Ectodermal cell (in vitro differentiated cells): ENCODE measurements at regions not wholly inside any gene's neighbourhood (a gene's known extent, or its start where the extent isn't known, plus 50 kb on each side); places are given as distances from the start of the nearest gene placed in this dataset.
A peak's percentile ranks its signal among the peaks of the same experiment; 100 is the strongest.

ENCODE experiments used
- H3K27ac ChIP-seq: 2 replicates; pipeline ENCODE4 v1.7.0; 2013; ENCODE audit warnings: mild to moderate bottlenecking, low read depth, low read length; ENCODE audit not compliant: insufficient read depth, poor library complexity, severe bottlenecking
- H3K27me3 ChIP-seq: 2 replicates; pipeline ENCODE4 v1.7.0; 2013; ENCODE audit warnings: mild to moderate bottlenecking, low read length; ENCODE audit not compliant: insufficient read depth, control insufficient read depth, poor library complexity, severe bottlenecking
- H3K36me3 ChIP-seq: one replicate; pipeline ENCODE4 v1.7.0; 2013; ENCODE audit warnings: low read length; ENCODE audit not compliant: control insufficient read depth, insufficient read depth
- H3K4me1 ChIP-seq: one replicate; pipeline ENCODE4 v1.7.0; 2013; ENCODE audit warnings: low read length; ENCODE audit not compliant: control insufficient read depth, insufficient read depth
- H3K4me3 ChIP-seq: 2 replicates; pipeline ENCODE4 v1.7.0; 2013; ENCODE audit warnings: low read depth, low read length, control low read depth; ENCODE audit not compliant: insufficient read depth
- H3K9me3 ChIP-seq: 2 replicates; pipeline ENCODE4 v1.7.0; 2013; ENCODE audit warnings: mild to moderate bottlenecking, low read length, moderate library complexity; ENCODE audit not compliant: control insufficient read depth
- WGBS, 2 experiments: methylation state at CpG; one replicate each; pipeline ENCODE4 v1.1.7; 2013; ENCODE audit warnings: missing lambda C conversion rate in 2 of 2; 5-methylcytosine and 5-hydroxymethylcytosine counted together

- Histone ChIP-seq H3K9me3 (no peaks in the 10 kb centered on the region), H3K27me3 (no peaks in the 10 kb centered on the region), H3K36me3 (no peaks in the 10 kb centered on the region), H3K4me3 (no peak overlapping the region), H3K27ac (no peak overlapping the region), H3K4me1 (no peaks in the 10 kb centered on the region)
- 91 to 92% methylated on average over 6 of the region's 6 CpGs for WGBS, 2 experiments
Observed at GRCh38 chr19:32203161-32203560, 142.2 kb upstream of the ZNF507 start.

GRCh38 chr19:32206065-32206464, 139.3 kb upstream of the ZNF507 start:
- Histone ChIP-seq H3K4me1 (no peaks in the 10 kb centered on the region), H3K27me3 (no peaks in the 10 kb centered on the region), H3K4me3 (no peak overlapping the region), H3K27ac (no peak overlapping the region), H3K36me3 (no peaks in the 10 kb centered on the region), H3K9me3 (no peaks in the 10 kb centered on the region)
- WGBS, 2 experiments: 84 to 88% methylated on average over 5 of the region's 5 CpGs

GRCh38 chr19:32208060-32208459, 137.3 kb upstream of the ZNF507 start:
- H3K36me3 ChIP-seq: no peaks in the 10 kb centered on the region
- no peak overlapping the region for H3K27ac ChIP-seq
- H3K4me1 ChIP-seq: no peaks in the 10 kb centered on the region
- WGBS, 2 experiments: 80 to 85% methylated on average over 1 of the region's 1 CpG
- H3K27me3 ChIP-seq: no peaks in the 10 kb centered on the region
- no peaks in the 10 kb centered on the region for H3K9me3 ChIP-seq
- H3K4me3 ChIP-seq: no peak overlapping the region

GRCh38 chr19:32219392-32219791, 126.0 kb upstream of the ZNF507 start:
- H3K4me3 ChIP-seq: no peak overlapping the region
- H3K4me1 ChIP-seq: peaks cover 7% of the 10 kb centered on the region
- H3K9me3 ChIP-seq: no peaks in the 10 kb centered on the region
- H3K27ac ChIP-seq: no peak overlapping the region
- peaks cover 16% of the 10 kb centered on the region for H3K27me3 ChIP-seq
- 88 to 90% methylated on average over 3 of the region's 3 CpGs for WGBS, 2 experiments
- H3K36me3 ChIP-seq: no peaks in the 10 kb centered on the region

GRCh38 chr19:32219881-32220472, 125.4 kb upstream of the ZNF507 start:
- H3K4me3 ChIP-seq: no peak overlapping the region
- H3K27me3 ChIP-seq: peaks cover 22% of the 10 kb centered on the region
- H3K4me1 ChIP-seq: peaks cover 7% of the 10 kb centered on the region
- no peak overlapping the region for H3K27ac ChIP-seq
- no peaks in the 10 kb centered on the region for H3K9me3 ChIP-seq
- no peaks in the 10 kb centered on the region for H3K36me3 ChIP-seq
- WGBS, 2 experiments: 80 to 82% methylated on average over 4 of the region's 4 CpGs

- Histone ChIP-seq H3K9me3 (no peaks in the 10 kb centered on the region), H3K36me3 (no peaks in the 10 kb centered on the region), H3K4me3 (no peak overlapping the region), H3K4me1 (peaks cover 7% of the 10 kb centered on the region), H3K27me3 (peaks cover 31% of the 10 kb centered on the region), H3K27ac (no peak overlapping the region)
- 93% methylated on average over 7 to 8 of the region's 8 CpGs for WGBS, 2 experiments
Observed at GRCh38 chr19:32220951-32221350, 124.5 kb upstream of the ZNF507 start.

- no peak overlapping the region for H3K27ac ChIP-seq
- no peaks in the 10 kb centered on the region for H3K36me3 ChIP-seq
- peaks cover 31% of the 10 kb centered on the region for H3K27me3 ChIP-seq
- no peak overlapping the region for H3K4me3 ChIP-seq
- 89% methylated on average over 4 of the region's 4 CpGs for WGBS, 2 experiments
- peaks cover 7% of the 10 kb centered on the region for H3K4me1 ChIP-seq
- no peaks in the 10 kb centered on the region for H3K9me3 ChIP-seq
Observed at GRCh38 chr19:32222556-32222955, 122.9 kb upstream of the ZNF507 start.

- 91 to 96% methylated on average over 1 of the region's 1 CpG for WGBS, 2 experiments
Observed at GRCh38 chr19:32223106-32223505, 122.3 kb upstream of the ZNF507 start.

GRCh38 chr19:32223595-32224370, 121.6 kb upstream of the ZNF507 start:
- WGBS, 2 experiments: 35% methylated on average over 29 of the region's 29 CpGs
- H3K9me3 ChIP-seq: no peaks in the 10 kb centered on the region
- peaks cover 7% of the 10 kb centered on the region for H3K4me1 ChIP-seq
- peak overlapping the region; percentile 28 for H3K4me3 ChIP-seq
- no peaks in the 10 kb centered on the region for H3K36me3 ChIP-seq
- H3K27me3 ChIP-seq: peaks cover 31% of the 10 kb centered on the region
- no peak overlapping the region for H3K27ac ChIP-seq

More at GRCh38 chr19:32223106-32223505, 122.3 kb upstream of the ZNF507 start:
- Histone ChIP-seq H3K4me3 (no peak overlapping the region), H3K36me3 (no peaks in the 10 kb centered on the region), H3K27ac (no peak overlapping the region), H3K9me3 (no peaks in the 10 kb centered on the region), H3K4me1 (peaks cover 7% of the 10 kb centered on the region), H3K27me3 (peaks cover 31% of the 10 kb centered on the region)

- H3K27ac ChIP-seq: no peak overlapping the region
- no peaks in the 10 kb centered on the region for H3K9me3 ChIP-seq
- H3K36me3 ChIP-seq: no peaks in the 10 kb centered on the region
- 6 to 7% methylated on average over 51 of the region's 51 CpGs for WGBS, 2 experiments
- H3K27me3 ChIP-seq: peaks cover 31% of the 10 kb centered on the region
- peaks cover 7% of the 10 kb centered on the region for H3K4me1 ChIP-seq
- peak overlapping the region; percentile 28 for H3K4me3 ChIP-seq
Observed at GRCh38 chr19:32224371-32225244, 120.8 kb upstream of the ZNF507 start.
